Hepatocyte (in vitro differentiated cells): ENCODE measurements at regions not wholly inside any gene's neighbourhood (a gene's known extent, or its start where the extent isn't known, plus 50 kb on each side); places are given as distances from the start of the nearest gene placed in this dataset.

Source experiments
- DNase-seq: peaks from one replicate; pipeline ENCODE4 v3.0.0-alpha.2; 2016; ENCODE audit warnings: low spot score
- H2AFZ ChIP-seq: fragments of 200-600 bp; sonication (generic); 2 replicates; pipeline ENCODE4 v1.6.0; 2016; ENCODE audit warnings: antibody characterized with exemption, mild to moderate bottlenecking
- H3K27ac ChIP-seq: fragments of 200-600 bp; sonication (generic); 2 replicates; pipeline ENCODE4 v1.5.1; 2016; ENCODE audit warnings: mild to moderate bottlenecking
- H3K27me3 ChIP-seq: fragments of 200-600 bp; sonication (generic); 2 replicates; pipeline ENCODE4 v1.6.1; 2016
- H3K36me3 ChIP-seq: fragments of 200-600 bp; sonication (generic); replicated peaks from 2 replicates; pipeline ENCODE4 v1.5.1; 2016; ENCODE audit warnings: low read depth; ENCODE audit not compliant: insufficient read depth
- H3K4me1 ChIP-seq: fragments of 200-600 bp; sonication (generic); 2 replicates; pipeline ENCODE4 v1.5.1; 2016; ENCODE audit warnings: mild to moderate bottlenecking, moderate library complexity; ENCODE audit not compliant: insufficient read depth
- H3K4me2 ChIP-seq: fragments of 200-600 bp; sonication (generic); 2 replicates; pipeline ENCODE4 v1.6.0; 2016
- H3K4me3 ChIP-seq: fragments of 200-600 bp; sonication (generic); 2 replicates; pipeline ENCODE4 v1.5.1; 2016; ENCODE audit warnings: mild to moderate bottlenecking
- H3K79me2 ChIP-seq: fragments of 200-600 bp; sonication (generic); 2 replicates; pipeline ENCODE4 v1.6.0; 2017; ENCODE audit warnings: mild to moderate bottlenecking
- H3K9me2 ChIP-seq: fragments of 200-600 bp; sonication (generic); replicated peaks from 2 replicates; pipeline ENCODE4 v1.6.0; 2017; ENCODE audit warnings: mild to moderate bottlenecking; ENCODE audit not compliant: insufficient read depth
- H3K9me3 ChIP-seq: fragments of 200-600 bp; sonication (generic); 2 replicates; pipeline ENCODE4 v1.5.1; 2016; ENCODE audit warnings: low read depth, mild to moderate bottlenecking
- H4K20me1 ChIP-seq: fragments of 200-600 bp; sonication (generic); 2 replicates; pipeline ENCODE4 v1.6.0; 2016; ENCODE audit warnings: mild to moderate bottlenecking; ENCODE audit not compliant: insufficient read depth, poor library complexity, severe bottlenecking
- CTCF ChIP-seq: fragments of 200-600 bp; sonication (generic); IDR thresholded peaks from 2 replicates; pipeline ENCODE4 v1.5.1; 2016; ENCODE audit warnings: antibody characterized with exemption, mild to moderate bottlenecking; ENCODE audit not compliant: poor library complexity
- EZH2 ChIP-seq: fragments of 200-600 bp; sonication (generic); IDR thresholded peaks from 2 replicates; pipeline ENCODE4 v1.6.1; 2016; ENCODE audit warnings: antibody characterized with exemption, mild to moderate bottlenecking, borderline replicate concordance
- EZH2phosphoT487 ChIP-seq: fragments of 200-600 bp; sonication (generic); IDR thresholded peaks from one replicate; pipeline ENCODE4 v1.6.1; 2018; ENCODE audit warnings: antibody characterized with exemption, mild to moderate bottlenecking, low read depth, moderate library complexity; ENCODE audit not compliant: unreplicated experiment, severe bottlenecking
- WGBS: methylation state at CpG from one replicate; pipeline ENCODE4 v1.1.6; 2016; ENCODE audit warnings: low lambda C conversion rate; ENCODE audit errors: missing lambda C conversion rate; 5-methylcytosine and 5-hydroxymethylcytosine counted together

DNA sequence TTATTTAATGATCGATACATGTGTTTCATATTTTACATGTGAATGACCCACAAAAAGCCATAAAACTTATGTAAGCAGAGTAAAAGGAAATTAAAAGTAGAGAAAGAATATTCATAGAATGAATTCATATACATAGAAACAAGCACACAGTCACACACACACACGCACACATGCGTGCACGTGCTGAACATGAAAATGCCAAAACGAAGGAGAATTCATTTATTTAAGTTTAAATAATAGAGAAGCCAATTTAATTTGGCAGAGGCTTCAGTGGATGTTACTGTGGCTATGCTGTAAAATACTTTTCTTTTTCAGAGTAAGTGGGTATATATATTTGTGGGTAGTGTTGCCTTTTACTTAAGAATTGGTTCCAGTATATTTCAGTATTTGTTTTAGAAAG is 145.0 kb upstream of the C21orf91 start:
- WGBS = 89% methylated on average over 5 of the region's 5 CpGs
- no peak overlapping the region for H3K4me3 ChIP-seq
- no peak overlapping the region for H3K4me2 ChIP-seq
- no peaks in the 10 kb centered on the region for H3K9me3 ChIP-seq
- TF ChIP-seq EZH2phosphoT487 = no peak
- no peak for TF ChIP-seq CTCF
- TF ChIP-seq EZH2 = no peak
- no peaks in the 10 kb centered on the region for H3K4me1 ChIP-seq
- no peaks in the 10 kb centered on the region for H4K20me1 ChIP-seq
- no peak for DNase-seq
- no peaks in the 10 kb centered on the region for H3K36me3 ChIP-seq
- no peaks in the 10 kb centered on the region for H3K27me3 ChIP-seq
- no peaks in the 10 kb centered on the region for H3K79me2 ChIP-seq
- H3K9me2 ChIP-seq = no peaks in the 10 kb centered on the region
- H3K27ac ChIP-seq = peak overlapping the region; percentile 39
- H2AFZ ChIP-seq = no peak overlapping the region

DNA sequence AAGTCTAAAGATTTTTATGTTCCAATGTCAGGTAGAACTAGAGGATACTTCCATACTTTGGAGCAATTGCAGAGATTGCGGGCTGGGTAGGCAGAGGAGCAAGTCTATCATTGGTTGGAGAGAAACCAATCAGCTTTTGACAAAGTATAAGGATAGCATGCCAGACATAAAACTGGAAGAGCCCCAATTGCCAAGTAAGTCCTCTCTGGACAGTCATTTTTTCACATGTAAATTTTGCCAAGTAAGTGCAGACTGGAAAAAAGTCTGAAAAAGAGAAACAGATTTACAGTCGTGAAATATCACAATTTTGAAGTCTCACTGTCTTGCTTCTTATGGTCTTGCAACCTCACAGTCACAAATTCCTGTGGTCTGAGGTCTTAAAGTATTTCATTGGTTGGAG is 131.4 kb upstream of the C21orf91 start:
- H3K27ac ChIP-seq = no peak overlapping the region

DNA sequence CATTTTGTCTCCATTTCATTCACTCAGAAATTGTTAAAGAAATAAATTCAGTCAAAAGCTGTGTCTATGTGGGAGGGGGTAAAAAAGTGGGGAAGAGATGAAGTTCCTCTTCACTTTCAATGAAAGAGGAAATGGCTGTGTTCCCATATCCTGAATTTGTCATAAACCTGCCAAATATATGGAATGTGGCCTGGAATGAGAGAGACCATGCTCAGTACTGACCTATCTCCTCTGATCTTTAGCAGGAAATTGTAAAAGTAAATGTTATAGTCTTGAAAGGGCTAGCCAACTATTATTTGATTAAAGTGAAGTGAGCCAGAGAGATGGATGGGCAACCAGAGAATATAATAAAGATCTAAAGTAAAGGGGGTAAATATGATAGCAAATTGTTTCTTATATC is 130.3 kb upstream of the C21orf91 start:
- Histone ChIP-seq H3K9me3 (no peaks in the 10 kb centered on the region), H2AFZ (no peak overlapping the region), H3K79me2 (no peaks in the 10 kb centered on the region), H3K4me3 (no peak overlapping the region), H3K36me3 (no peaks in the 10 kb centered on the region), H4K20me1 (no peaks in the 10 kb centered on the region), H3K9me2 (no peaks in the 10 kb centered on the region), H3K4me1 (no peaks in the 10 kb centered on the region), H3K27me3 (no peaks in the 10 kb centered on the region), H3K4me2 (no peak overlapping the region), H3K27ac (no peak overlapping the region)
- TF ChIP-seq EZH2phosphoT487 (no peak), CTCF (no peak), EZH2 (no peak)
- DNase-seq = no peak

More for the DNA sequence above, 131.4 kb upstream of the C21orf91 start:
- TF ChIP-seq EZH2 (no peak), CTCF (no peak), EZH2phosphoT487 (no peak)
- Histone ChIP-seq H4K20me1 (no peaks in the 10 kb centered on the region), H3K4me3 (no peak overlapping the region), H3K36me3 (no peaks in the 10 kb centered on the region), H3K79me2 (no peaks in the 10 kb centered on the region), H3K9me3 (no peaks in the 10 kb centered on the region), H3K4me1 (no peaks in the 10 kb centered on the region), H3K4me2 (no peak overlapping the region), H3K9me2 (no peaks in the 10 kb centered on the region), H2AFZ (no peak overlapping the region), H3K27me3 (no peaks in the 10 kb centered on the region)
- DNase-seq = no peak
- WGBS = 91% methylated on average over 2 of the region's 2 CpGs

DNA sequence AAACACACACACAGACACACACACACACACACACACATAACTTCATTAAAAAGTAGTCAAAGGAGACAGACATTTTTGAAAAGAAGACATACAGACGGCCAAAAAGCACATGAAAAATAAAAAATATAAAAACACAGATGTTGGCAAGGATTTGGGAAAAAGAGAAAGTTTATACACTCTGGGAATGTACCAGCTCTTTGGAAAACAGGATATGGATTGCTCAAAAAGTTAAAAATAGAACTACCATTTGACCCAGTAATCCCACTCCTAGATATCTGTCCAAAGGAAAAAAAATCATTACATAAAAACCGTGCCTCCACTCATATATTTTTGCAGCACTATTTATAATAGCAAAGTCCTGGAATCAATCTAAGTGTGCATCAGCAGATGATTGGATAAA is 128.4 kb upstream of the C21orf91 start:
- DNase-seq = no peak
- Histone ChIP-seq H2AFZ (no peak overlapping the region), H3K4me3 (no peak overlapping the region), H3K9me3 (no peaks in the 10 kb centered on the region), H3K4me2 (no peak overlapping the region), H3K36me3 (no peaks in the 10 kb centered on the region), H3K4me1 (no peaks in the 10 kb centered on the region), H3K9me2 (no peaks in the 10 kb centered on the region), H3K79me2 (no peaks in the 10 kb centered on the region), H3K27ac (no peak overlapping the region), H3K27me3 (no peaks in the 10 kb centered on the region), H4K20me1 (no peaks in the 10 kb centered on the region)
- WGBS = 72% methylated on average over 2 of the region's 2 CpGs
- TF ChIP-seq CTCF (no peak), EZH2 (no peak), EZH2phosphoT487 (no peak)
